ENCODE measurements at regions not wholly inside any gene's neighbourhood (a gene's known extent, or its start where the extent isn't known, plus 50 kb on each side); places are given as distances from the start of the nearest gene placed in this dataset.

GRCh38 chr2:145822892-145823534 lies 1303.1 kb upstream of the ZEB2 start:
- TF ChIP-seq POLR2A (IDR thresholded peaks at IDR 0.05) = no peak
- TF ChIP-seq, protein P1, sequence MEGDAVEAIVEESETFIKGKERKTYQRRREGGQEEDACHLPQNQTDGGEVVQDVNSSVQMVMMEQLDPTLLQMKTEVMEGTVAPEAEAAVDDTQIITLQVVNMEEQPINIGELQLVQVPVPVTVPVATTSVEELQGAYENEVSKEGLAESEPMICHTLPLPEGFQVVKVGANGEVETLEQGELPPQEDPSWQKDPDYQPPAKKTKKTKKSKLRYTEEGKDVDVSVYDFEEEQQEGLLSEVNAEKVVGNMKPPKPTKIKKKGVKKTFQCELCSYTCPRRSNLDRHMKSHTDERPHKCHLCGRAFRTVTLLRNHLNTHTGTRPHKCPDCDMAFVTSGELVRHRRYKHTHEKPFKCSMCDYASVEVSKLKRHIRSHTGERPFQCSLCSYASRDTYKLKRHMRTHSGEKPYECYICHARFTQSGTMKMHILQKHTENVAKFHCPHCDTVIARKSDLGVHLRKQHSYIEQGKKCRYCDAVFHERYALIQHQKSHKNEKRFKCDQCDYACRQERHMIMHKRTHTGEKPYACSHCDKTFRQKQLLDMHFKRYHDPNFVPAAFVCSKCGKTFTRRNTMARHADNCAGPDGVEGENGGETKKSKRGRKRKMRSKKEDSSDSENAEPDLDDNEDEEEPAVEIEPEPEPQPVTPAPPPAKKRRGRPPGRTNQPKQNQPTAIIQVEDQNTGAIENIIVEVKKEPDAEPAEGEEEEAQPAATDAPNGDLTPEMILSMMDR (IDR thresholded peaks at IDR 0.05) = no peak

All from testis (tissue), 2 donors.